GM12891 (cell line): ENCODE measurements at regions not wholly inside any gene's neighbourhood (a gene's known extent, or its start where the extent isn't known, plus 50 kb on each side); places are given as distances from the start of the nearest gene placed in this dataset.

Source experiments
- DNase-seq: peaks from one replicate; pipeline ENCODE4 v3.0.0; 2011; ENCODE audit warnings: low spot score; ENCODE audit not compliant: insufficient read length
- FAIRE-seq: peaks from 2 replicates; lab custom pipeline; 2011; peaks lifted over from hg19 to GRCh38; lab: Jason Lieb, UNC
- PAX5 ChIP-seq: IDR thresholded peaks from 2 replicates; pipeline ENCODE4 v1.6.1; 2011; ENCODE audit warnings: low read length, moderate library complexity, mild to moderate bottlenecking; ENCODE audit not compliant: insufficient read depth, severe bottlenecking
- POLR2A ChIP-seq: IDR thresholded peaks from 2 replicates; pipeline ENCODE4 v1.6.1; 2011; ENCODE audit warnings: low read depth, low read length, control low read depth
- POLR2AphosphoS5 ChIP-seq: IDR thresholded peaks from 2 replicates; pipeline ENCODE4 v1.6.1; 2011; ENCODE audit warnings: low read depth, low read length, control low read depth
- POU2F2 ChIP-seq: IDR thresholded peaks from 2 replicates; pipeline ENCODE4 v1.6.1; 2011; ENCODE audit warnings: low read depth, mild to moderate bottlenecking, control low read depth, low read length, moderate library complexity
- SPI1 ChIP-seq: IDR thresholded peaks from 2 replicates; pipeline ENCODE4 v1.6.1; 2011; ENCODE audit warnings: low read depth, low read length, control low read depth
- TAF1 ChIP-seq: IDR thresholded peaks from 2 replicates; pipeline ENCODE4 v1.6.1; 2011; ENCODE audit warnings: low read depth, low read length, control low read depth

DNA sequence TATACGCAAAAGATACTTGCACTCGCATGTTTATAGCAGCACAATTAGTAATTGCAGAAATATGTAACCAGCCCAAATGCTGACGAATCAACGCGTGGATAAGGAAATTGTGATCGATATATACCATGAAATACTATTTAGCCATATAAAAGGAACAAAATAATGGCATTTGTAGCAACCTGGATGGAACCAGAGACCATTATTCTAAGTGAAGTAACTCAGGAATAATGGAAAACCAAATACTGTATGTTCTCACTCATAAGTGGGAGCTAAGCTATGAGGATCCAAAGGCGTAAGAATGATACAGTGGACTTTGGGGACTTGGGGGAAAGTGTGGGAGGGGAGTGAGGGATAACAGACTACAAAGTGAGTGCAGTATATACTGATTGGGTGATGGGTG lies 1008.0 kb upstream of the CRIM1 start:
- no peak for FAIRE-seq
- no peak for TF ChIP-seq POLR2AphosphoS5
- DNase-seq = no peak

GRCh38 chr2:35343135-35343534 lies 1012.4 kb upstream of the CRIM1 start:
- TF ChIP-seq SPI1 (no peak), POLR2AphosphoS5 (no peak), POU2F2 (no peak), PAX5 (no peak), TAF1 (no peak), POLR2A (no peak)
- no peak for DNase-seq
- no peak for FAIRE-seq

DNA sequence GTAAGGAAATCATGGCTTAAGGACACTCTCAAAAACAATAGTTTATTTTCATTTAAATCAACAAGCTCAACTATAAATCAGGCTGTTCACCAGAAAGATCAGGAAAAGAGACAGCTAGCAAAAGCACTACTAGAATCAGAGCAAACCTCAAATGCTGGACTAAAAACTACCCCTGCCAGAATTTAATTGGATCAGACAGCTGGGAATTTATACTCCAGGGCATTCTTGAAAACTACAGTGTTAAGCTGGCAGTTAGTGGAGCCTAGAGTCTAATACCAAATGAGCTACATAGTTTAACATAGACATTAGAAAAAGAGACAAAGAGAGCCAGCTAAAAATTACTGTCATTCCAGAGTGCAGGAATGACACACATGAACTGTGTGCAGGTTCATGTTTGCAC lies 1016.4 kb upstream of the CRIM1 start:
- DNase-seq (no peak), FAIRE-seq (no peak)
- TF ChIP-seq POLR2AphosphoS5 = no peak
- TF ChIP-seq POLR2A = no peak
- no peak for TF ChIP-seq PAX5
- TF ChIP-seq POU2F2 = no peak
- TF ChIP-seq SPI1 = no peak
- TF ChIP-seq TAF1 = no peak

- FAIRE-seq (no peak), DNase-seq (no peak)
- TF ChIP-seq PAX5 = no peak
- no peak for TF ChIP-seq TAF1
- no peak for TF ChIP-seq POLR2A
Observed at GRCh38 chr2:35337922-35338321, 1017.7 kb upstream of the CRIM1 start.

DNA sequence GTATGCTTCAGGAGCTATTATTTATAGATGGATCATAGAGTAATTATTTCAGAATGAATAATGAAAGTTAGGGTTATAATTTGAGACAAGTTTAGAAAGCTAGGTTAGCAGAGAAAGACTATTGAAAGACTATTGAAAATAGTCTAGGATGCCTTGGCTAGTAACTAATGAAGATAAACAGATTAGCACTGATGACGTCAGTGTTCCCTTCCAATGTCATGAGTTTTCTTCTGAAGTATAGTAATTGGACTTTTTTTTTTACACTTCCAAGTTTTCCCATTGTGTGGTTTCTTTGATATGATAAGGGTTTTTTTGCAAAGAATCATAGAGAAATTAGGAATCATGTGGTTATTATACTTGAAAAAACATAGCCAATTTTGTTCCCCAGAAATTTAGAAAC lies 1041.5 kb upstream of the CRIM1 start:
- no peak for FAIRE-seq

GRCh38 chr2:35301369-35301768 lies 1054.2 kb upstream of the CRIM1 start:
- FAIRE-seq (no peak), DNase-seq (no peak)
- TF ChIP-seq PAX5 = no peak
- no peak for TF ChIP-seq POLR2A
- no peak for TF ChIP-seq SPI1
- TF ChIP-seq POU2F2 = no peak

More for the DNA sequence above, 1041.5 kb upstream of the CRIM1 start:
- TF ChIP-seq PAX5 = no peak
- TF ChIP-seq POU2F2 = no peak
- no peak for TF ChIP-seq SPI1
- no peak for TF ChIP-seq POLR2AphosphoS5
- TF ChIP-seq POLR2A = no peak
- no peak for TF ChIP-seq TAF1
- no peak for DNase-seq

DNA sequence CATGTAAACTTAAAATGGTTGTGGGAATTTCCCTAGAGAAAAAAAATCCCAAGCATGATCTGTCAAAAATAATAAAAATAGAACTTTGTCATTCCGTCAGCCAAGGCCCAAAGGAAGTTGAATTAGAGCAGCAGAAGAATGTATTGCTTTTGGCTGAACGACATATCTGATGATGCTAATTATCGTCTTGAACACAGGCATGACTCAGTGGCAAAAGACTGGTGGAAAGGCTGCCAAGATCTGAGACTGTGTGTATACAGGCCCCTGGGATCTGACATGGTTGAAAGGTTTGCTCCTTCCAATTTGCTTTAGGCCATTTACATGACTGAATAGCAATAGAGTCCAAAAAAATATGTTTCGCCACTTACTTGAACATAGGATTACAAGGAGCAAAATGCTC lies 1057.1 kb upstream of the CRIM1 start:
- TF ChIP-seq PAX5 (no peak), SPI1 (no peak), POLR2AphosphoS5 (no peak), POU2F2 (no peak), POLR2A (no peak), TAF1 (no peak)
- DNase-seq (no peak), FAIRE-seq (no peak)

- no peak for TF ChIP-seq PAX5
- TF ChIP-seq SPI1 = no peak
- TF ChIP-seq POU2F2 = no peak
- no peak for TF ChIP-seq POLR2A
- TF ChIP-seq TAF1 = no peak
- TF ChIP-seq POLR2AphosphoS5 = no peak
- FAIRE-seq (no peak), DNase-seq (no peak)
Observed at GRCh38 chr2:35297403-35297802, 1058.2 kb upstream of the CRIM1 start.

DNA sequence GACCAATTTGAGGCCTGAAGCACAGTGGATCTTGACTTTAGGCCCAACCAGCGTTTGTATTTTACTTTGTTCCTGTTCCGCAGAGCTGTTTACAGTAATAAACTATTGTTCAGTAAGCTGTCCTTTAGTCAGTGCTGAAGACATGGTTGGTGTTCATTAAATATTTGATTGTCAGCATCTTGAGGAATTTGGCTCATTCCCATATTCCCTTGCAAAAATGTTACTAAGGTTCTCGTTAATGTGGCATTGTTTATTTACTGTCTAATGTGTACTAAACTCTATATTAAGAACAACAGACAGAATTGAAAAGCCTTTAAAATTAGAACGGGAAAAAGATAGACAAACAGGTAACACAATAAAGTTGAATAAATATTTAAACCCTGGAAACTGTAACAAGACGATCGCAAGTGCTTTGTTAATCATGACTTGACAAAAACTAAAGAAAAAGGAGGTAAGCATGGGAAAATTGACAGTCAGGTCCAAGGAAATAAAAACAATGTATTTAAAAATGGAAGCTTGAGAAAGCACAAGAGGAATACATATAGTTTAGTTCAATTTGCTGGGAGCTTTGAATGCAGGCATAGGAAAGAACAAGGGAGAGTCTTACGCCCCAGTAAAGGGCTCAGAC lies 1060.8 kb upstream of the CRIM1 start:
- TF ChIP-seq SPI1 (no peak), POLR2AphosphoS5 (no peak), POU2F2 (no peak), POLR2A (no peak), TAF1 (no peak), PAX5 (no peak)
- no peak for FAIRE-seq

DNA sequence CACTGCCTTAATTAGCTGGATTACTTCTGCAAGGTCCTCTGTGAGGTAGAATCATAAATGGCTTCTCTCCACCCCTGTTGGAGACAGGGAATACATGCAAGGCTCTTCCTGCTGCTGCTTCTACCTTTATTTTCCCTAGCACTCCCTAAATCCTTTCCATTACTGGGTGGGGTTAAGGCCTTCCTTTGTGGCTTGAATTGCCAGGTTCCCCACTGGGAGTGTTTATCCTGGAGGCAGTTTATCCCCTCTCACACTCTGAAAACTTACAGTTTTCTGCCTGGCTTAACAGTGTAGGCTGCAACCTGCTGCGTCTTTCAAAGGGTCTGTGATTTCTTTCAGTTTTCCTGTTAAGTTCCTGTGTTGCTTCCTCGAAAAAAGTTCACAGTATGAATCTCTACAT lies 1062.3 kb upstream of the CRIM1 start:
- DNase-seq (no peak), FAIRE-seq (no peak)
- TF ChIP-seq SPI1 = no peak
- no peak for TF ChIP-seq PAX5
- TF ChIP-seq POLR2A = no peak
- no peak for TF ChIP-seq TAF1
- no peak for TF ChIP-seq POU2F2
- no peak for TF ChIP-seq POLR2AphosphoS5

More for the DNA sequence above, 1060.8 kb upstream of the CRIM1 start:
- DNase-seq = no peak

- no peak for FAIRE-seq
- TF ChIP-seq TAF1 (no peak), SPI1 (no peak), PAX5 (no peak), POLR2A (no peak), POU2F2 (no peak), POLR2AphosphoS5 (no peak)
- DNase-seq = no peak
Observed at GRCh38 chr2:35292199-35292598, 1063.4 kb upstream of the CRIM1 start.
